ENCODE measurements at regions not wholly inside any gene's neighbourhood (a gene's known extent, or its start where the extent isn't known, plus 50 kb on each side); places are given as distances from the start of the nearest gene placed in this dataset.

- BruUV-seq (replicated peaks), result no TSS peak
- H3K4me3 ChIP-seq (ENCODE audit: low read depth, low read length, poor library complexity, severe bottlenecking), result no peak overlapping the region
- H3K36me3 ChIP-seq (ENCODE audit: insufficient read depth, low read length, poor library complexity, severe bottlenecking), result no peaks in the 10 kb centered on the region
- no peak overlapping the region for H3K27ac ChIP-seq (ENCODE audit: low read depth, low read length, poor library complexity, severe bottlenecking)
- intact Hi-C loops (cut with micrococcal nuclease; ENCODE audit: unreplicated experiment), result no loop called here
- DNase-seq (ENCODE audit: low spot score), result no peak
- CTCF ChIA-PET, result no interaction called here
- no peaks in the 10 kb centered on the region for H3K4me1 ChIP-seq (ENCODE audit: insufficient read depth, low read length, poor library complexity, severe bottlenecking)
- TF ChIP-seq CTCF (conservative IDR thresholded peaks at IDR 0.05; ENCODE audit: low read depth, low read length) (no peak), EZH2 (IDR thresholded peaks at IDR 0.05; ENCODE audit: borderline replicate concordance, low read depth, low read length, poor library complexity, severe bottlenecking) (no peak)
- no peaks in the 10 kb centered on the region for H3K9me3 ChIP-seq (ENCODE audit: low read depth, low read length, poor library complexity, severe bottlenecking)
- POLR2A ChIA-PET (ENCODE audit: low non-redundant PET), result no interaction called here
- H3K27me3 ChIP-seq (replicated peaks; ENCODE audit: insufficient read depth, low read depth, low read length, poor library complexity), result peaks cover 49% of the 10 kb centered on the region
Measured at GRCh38 chr10:113463777-113464176, 89.1 kb upstream of the HABP2 start.

- no TSS peak for BruUV-seq (replicated peaks)
Measured at GRCh38 chr10:113469796-113470195, 83.1 kb upstream of the HABP2 start.

GRCh38 chr10:113470372-113471240 lies 82.2 kb upstream of the HABP2 start:
- Histone ChIP-seq H3K4me1 (ENCODE audit: insufficient read depth, low read length, poor library complexity, severe bottlenecking) (no peaks in the 10 kb centered on the region), H3K27ac (ENCODE audit: low read depth, low read length, poor library complexity, severe bottlenecking) (no peak overlapping the region), H3K36me3 (ENCODE audit: insufficient read depth, low read length, poor library complexity, severe bottlenecking) (no peaks in the 10 kb centered on the region), H3K9me3 (ENCODE audit: low read depth, low read length, poor library complexity, severe bottlenecking) (no peaks in the 10 kb centered on the region), H3K4me3 (ENCODE audit: low read depth, low read length, poor library complexity, severe bottlenecking) (no peak overlapping the region), H3K27me3 (replicated peaks; ENCODE audit: insufficient read depth, low read depth, low read length, poor library complexity) (no peaks in the 10 kb centered on the region)
- no peak for TF ChIP-seq CTCF (conservative IDR thresholded peaks at IDR 0.05; ENCODE audit: low read depth, low read length)
- no peak for TF ChIP-seq EZH2 (IDR thresholded peaks at IDR 0.05; ENCODE audit: borderline replicate concordance, low read depth, low read length, poor library complexity, severe bottlenecking)
- intact Hi-C loops (cut with micrococcal nuclease; ENCODE audit: unreplicated experiment), result no loop called here
- ChIA-PET CTCF (no interaction called here), POLR2A (ENCODE audit: low non-redundant PET) (no interaction called here)
- no peak for DNase-seq (ENCODE audit: low spot score)
- BruUV-seq (replicated peaks), result no TSS peak

More at GRCh38 chr10:113469796-113470195, 83.1 kb upstream of the HABP2 start:
- no peak for DNase-seq (ENCODE audit: low spot score)
- no peak for TF ChIP-seq EZH2 (IDR thresholded peaks at IDR 0.05; ENCODE audit: borderline replicate concordance, low read depth, low read length, poor library complexity, severe bottlenecking)
- no peak for TF ChIP-seq CTCF (conservative IDR thresholded peaks at IDR 0.05; ENCODE audit: low read depth, low read length)
- no peaks in the 10 kb centered on the region for H3K9me3 ChIP-seq (ENCODE audit: low read depth, low read length, poor library complexity, severe bottlenecking)
- H3K4me3 ChIP-seq (ENCODE audit: low read depth, low read length, poor library complexity, severe bottlenecking), result no peak overlapping the region
- intact Hi-C loops (cut with micrococcal nuclease; ENCODE audit: unreplicated experiment), result no loop called here
- CTCF ChIA-PET, result no interaction called here
- peaks cover 2% of the 10 kb centered on the region for H3K27me3 ChIP-seq (replicated peaks; ENCODE audit: insufficient read depth, low read depth, low read length, poor library complexity)
- H3K4me1 ChIP-seq (ENCODE audit: insufficient read depth, low read length, poor library complexity, severe bottlenecking), result no peaks in the 10 kb centered on the region
- no peaks in the 10 kb centered on the region for H3K36me3 ChIP-seq (ENCODE audit: insufficient read depth, low read length, poor library complexity, severe bottlenecking)
- POLR2A ChIA-PET (ENCODE audit: low non-redundant PET), result no interaction called here
- no peak overlapping the region for H3K27ac ChIP-seq (ENCODE audit: low read depth, low read length, poor library complexity, severe bottlenecking)
